ENCODE measurements at regions not wholly inside any gene's neighbourhood (a gene's known extent, or its start where the extent isn't known, plus 50 kb on each side); places are given as distances from the start of the nearest gene placed in this dataset.
"Not testable (repeated sequence)": the region's sequence is repeated elsewhere in the genome, so short reads cannot be mapped to it uniquely, and the experiment has no call there.

GRCh38 chr1:106278716-106279115, 777.8 kb upstream of the PRMT6 start:
- DNase-seq (ENCODE audit: low read depth in 3 of 3, low spot score in 2 of 3) = no peak

- DNase-seq (ENCODE audit: low read depth in 3 of 3, low spot score in 2 of 3) = no peak
Observed at GRCh38 chr1:106289265-106289928, 767.1 kb upstream of the PRMT6 start.

- DNase-seq (ENCODE audit: low read depth in 3 of 3, low spot score in 2 of 3) = no peak
Observed at GRCh38 chr1:106290805-106291501, 765.5 kb upstream of the PRMT6 start.

GRCh38 chr1:106292130-106292529, 764.3 kb upstream of the PRMT6 start:
- DNase-seq (ENCODE audit: low read depth in 3 of 3, low spot score in 2 of 3) = no peak

GRCh38 chr1:106296431-106296830, 760.0 kb upstream of the PRMT6 start:
- no peak for DNase-seq (ENCODE audit: low read depth in 3 of 3, low spot score in 2 of 3)

- no peak for DNase-seq (ENCODE audit: low read depth in 3 of 3, low spot score in 2 of 3)
Observed at GRCh38 chr1:106304106-106304505, 752.4 kb upstream of the PRMT6 start.

- DNase-seq (ENCODE audit: low read depth in 3 of 3, low spot score in 2 of 3) = no peak
Observed at GRCh38 chr1:106319612-106320011, 736.9 kb upstream of the PRMT6 start.

- DNase-seq (ENCODE audit: low read depth in 3 of 3, low spot score in 2 of 3) = no peak
Observed at GRCh38 chr1:106325600-106325999, 730.9 kb upstream of the PRMT6 start.

- no peak for DNase-seq (ENCODE audit: low read depth in 3 of 3, low spot score in 2 of 3)
Observed at GRCh38 chr1:106344494-106344893, 712.0 kb upstream of the PRMT6 start.

GRCh38 chr1:106360252-106360651, 696.2 kb upstream of the PRMT6 start:
- no peak for DNase-seq (ENCODE audit: low read depth in 3 of 3, low spot score in 2 of 3)

GRCh38 chr1:106366627-106367319, 689.7 kb upstream of the PRMT6 start:
- DNase-seq (ENCODE audit: low read depth in 3 of 3, low spot score in 2 of 3) = no peak

GRCh38 chr1:106378261-106378660, 678.2 kb upstream of the PRMT6 start:
- no peak for DNase-seq (ENCODE audit: low read depth in 3 of 3, low spot score in 2 of 3)

- DNase-seq (ENCODE audit: low read depth in 3 of 3, low spot score in 2 of 3) = no peak
Observed at GRCh38 chr1:106380772-106381171, 675.7 kb upstream of the PRMT6 start.

- DNase-seq (ENCODE audit: low read depth in 3 of 3, low spot score in 2 of 3) = not testable (repeated sequence)
Observed at GRCh38 chr1:106389160-106389559, 667.3 kb upstream of the PRMT6 start.

GRCh38 chr1:106393046-106393445, 663.4 kb upstream of the PRMT6 start:
- DNase-seq (ENCODE audit: low read depth in 3 of 3, low spot score in 2 of 3) = no peak

GRCh38 chr1:106396020-106396419, 660.5 kb upstream of the PRMT6 start:
- DNase-seq (ENCODE audit: low read depth in 3 of 3, low spot score in 2 of 3) = no peak

- no peak for DNase-seq (ENCODE audit: low read depth in 3 of 3, low spot score in 2 of 3)
Observed at GRCh38 chr1:106398391-106398790, 658.1 kb upstream of the PRMT6 start.

- DNase-seq (ENCODE audit: low read depth in 3 of 3, low spot score in 2 of 3) = no peak
Observed at GRCh38 chr1:106406114-106406513, 650.4 kb upstream of the PRMT6 start.

- DNase-seq (ENCODE audit: low read depth in 3 of 3, low spot score in 2 of 3) = not testable (repeated sequence)
Observed at GRCh38 chr1:106412321-106412720, 644.2 kb upstream of the PRMT6 start.

- no peak for DNase-seq (ENCODE audit: low read depth in 3 of 3, low spot score in 2 of 3)
Observed at GRCh38 chr1:106435269-106435668, 621.2 kb upstream of the PRMT6 start.

GRCh38 chr1:106439475-106439874, 617.0 kb upstream of the PRMT6 start:
- no peak for DNase-seq (ENCODE audit: low read depth in 3 of 3, low spot score in 2 of 3)

- no peak for DNase-seq (ENCODE audit: low read depth in 3 of 3, low spot score in 2 of 3)
Observed at GRCh38 chr1:106447466-106447865, 609.0 kb upstream of the PRMT6 start.

Data from right renal cortex interstitium (tissue), 3 donors.